Esophagus muscularis mucosa (tissue), 4 donors: ENCODE measurements at regions not wholly inside any gene's neighbourhood (a gene's known extent, or its start where the extent isn't known, plus 50 kb on each side); places are given as distances from the start of the nearest gene placed in this dataset.

Source experiments
- CTCF ChIP-seq, 3 experiments: fragments of 200-600 bp in 2 of 3; fragments of 450-650 bp in 1 of 3; sonication (generic) in 2 of 3; IDR thresholded peaks; one replicate each; pipeline ENCODE4 v1.5.1; 2017 to 2019; ENCODE audit warnings: antibody characterized with exemption in 3 of 3, mild to moderate bottlenecking in 2 of 3, moderate library complexity in 1 of 3
- EP300 ChIP-seq: sonication (generic); formaldehyde crosslinking; IDR thresholded peaks from one replicate; pipeline ENCODE4 v1.6.1; 2017; ENCODE audit warnings: antibody characterized with exemption
- POLR2A ChIP-seq: fragments of 450-650 bp; IDR thresholded peaks from one replicate; pipeline ENCODE4 v1.6.1; 2017; ENCODE audit warnings: antibody characterized with exemption, moderate library complexity, mild to moderate bottlenecking, low read depth
- POLR2AphosphoS5 ChIP-seq, 2 donors: sonication (generic); formaldehyde crosslinking; IDR thresholded peaks; one replicate each; pipeline ENCODE4 v1.6.1; 2017; ENCODE audit warnings: antibody characterized with exemption in 2 of 2

DNA sequence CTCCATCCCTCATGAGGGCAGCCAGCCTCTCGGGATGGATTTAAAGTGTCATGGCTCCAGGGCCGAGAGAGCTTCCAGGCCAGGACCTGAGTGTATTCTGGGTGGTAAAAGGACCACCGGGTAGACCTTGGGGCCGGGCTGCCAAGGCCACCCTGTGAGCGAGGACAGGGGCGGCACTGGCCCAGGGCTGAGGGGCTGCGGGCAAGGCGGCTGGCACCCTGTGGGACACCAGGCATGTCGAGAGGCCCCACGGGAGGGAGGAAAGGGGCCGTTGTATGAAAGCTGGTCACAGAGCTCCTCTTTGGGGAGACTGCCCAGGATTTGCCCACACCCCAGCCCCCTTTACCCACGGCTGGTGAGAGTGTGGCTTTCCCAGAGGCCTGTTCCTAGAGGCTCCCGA lies 92.3 kb upstream of the RTL6 start:
- TF ChIP-seq CTCF (IDR thresholded peaks at IDR 0.05) (no peak), POLR2A (no peak), POLR2AphosphoS5 (IDR thresholded peaks at IDR 0.05) (no peak), EP300 (no peak)
